Activated T-helper 9 cell treated with anti-CD3 and anti-CD28 coated beads, Interleukin-2, amount 50 U/mL, for 16 hours (primary cell): ENCODE measurements at regions not wholly inside any gene's neighbourhood (a gene's known extent, or its start where the extent isn't known, plus 50 kb on each side); places are given as distances from the start of the nearest gene placed in this dataset.

ENCODE experiments used
- DNase-seq: peaks from one replicate; pipeline ENCODE4 v3.0.0-alpha.2; 2020; ENCODE audit warnings: low read depth

GRCh38 chr16:85475233-85475632, 137.9 kb upstream of the GSE1 start:
- no peak for DNase-seq

- no peak for DNase-seq
Observed at GRCh38 chr16:85475691-85476300, 137.3 kb upstream of the GSE1 start.

GRCh38 chr16:85476389-85476788, 136.7 kb upstream of the GSE1 start:
- DNase-seq, result no peak

GRCh38 chr16:85477801-85478363, 135.2 kb upstream of the GSE1 start:
- DNase-seq, result no peak

GRCh38 chr16:85479972-85480726, 133.0 kb upstream of the GSE1 start:
- DNase-seq, result no peak

GRCh38 chr16:85480727-85481101, 132.4 kb upstream of the GSE1 start:
- no peak for DNase-seq

- no peak for DNase-seq
Observed at GRCh38 chr16:85481206-85481605, 131.9 kb upstream of the GSE1 start.

- DNase-seq, result no peak
Observed at GRCh38 chr16:85481738-85482137, 131.4 kb upstream of the GSE1 start.

- DNase-seq, result no peak
Observed at GRCh38 chr16:85483424-85483823, 129.7 kb upstream of the GSE1 start.

GRCh38 chr16:85484347-85485300, 128.5 kb upstream of the GSE1 start:
- DNase-seq, result no peak

GRCh38 chr16:85485379-85485778, 127.7 kb upstream of the GSE1 start:
- DNase-seq, result no peak

- no peak for DNase-seq
Observed at GRCh38 chr16:85486256-85486915, 126.7 kb upstream of the GSE1 start.

GRCh38 chr16:85488414-85488813, 124.7 kb upstream of the GSE1 start:
- DNase-seq, result no peak

- DNase-seq, result no peak
Observed at GRCh38 chr16:85490407-85491057, 122.6 kb upstream of the GSE1 start.

- DNase-seq, result peak; percentile 5
Observed at GRCh38 chr16:85491058-85491771, 121.9 kb upstream of the GSE1 start.

- DNase-seq, result no peak
Observed at GRCh38 chr16:85491798-85492294, 121.3 kb upstream of the GSE1 start.

- no peak for DNase-seq
Observed at GRCh38 chr16:85492295-85492864, 120.7 kb upstream of the GSE1 start.

GRCh38 chr16:85494315-85494714, 118.8 kb upstream of the GSE1 start:
- no peak for DNase-seq

GRCh38 chr16:85495259-85495658, 117.9 kb upstream of the GSE1 start:
- DNase-seq, result no peak
